HCT116 (cell line): ENCODE measurements at regions not wholly inside any gene's neighbourhood (a gene's known extent, or its start where the extent isn't known, plus 50 kb on each side); places are given as distances from the start of the nearest gene placed in this dataset.

Experiments
- ATAC-seq: fragments of 200-7000 bp; cut with Tn5 transposase; 2 replicates; pipeline ENCODE4 v1.9.1; 2020; ENCODE audit warnings: mild to moderate bottlenecking, moderate library complexity
- BruUV-seq: library from RNA; stranded (reverse); fragments of 400-500 nt; replicated peaks from 2 replicates; lab custom pipeline; 2021; lab: Mats Ljungman, UMichigan
- CTCF ChIA-PET: fragments of 300-600 bp; sonication (Branson Sonifier 250); formaldehyde crosslinking; loops from one replicate; lab custom pipeline; 2021; ENCODE audit warnings: antibody characterized with exemption; lab: Charles Lee
- POLR2A ChIA-PET: fragments of 300-600, 350-600 bp; sonication (Branson Sonifier 250); formaldehyde crosslinking; loops from one replicate; lab custom pipeline; 2021; ENCODE audit warnings: antibody characterized with exemption; lab: Charles Lee
- RAD21 ChIA-PET, 2 experiments: fragments of 300-600 bp; sonication (Branson Sonifier 250); formaldehyde crosslinking; loops; one replicate each; lab custom pipeline; 2023; ENCODE audit warnings: low total read pairs in 2 of 2; ENCODE audit not compliant: uncharacterized antibody in 2 of 2, unreplicated experiment in 2 of 2, low non-redundant PET in 1 of 2; lab: Charles Lee
- DNase-seq: peaks from one replicate; pipeline ENCODE4 v3.0.0-alpha.2; 2010; ENCODE audit warnings: low read depth, low spot score
- H2AFZ ChIP-seq: fragments of 200-600 bp; shearing (Covaris generic), sonication (generic); 2 replicates; pipeline ENCODE4 v1.6.1; 2017; ENCODE audit warnings: low read depth, mixed run types, mixed read lengths, antibody characterized with exemption, low read length; ENCODE audit not compliant: poor library complexity, severe bottlenecking
- H3K27ac ChIP-seq: 2 replicates; pipeline ENCODE4 v1.5.1; 2012; ENCODE audit warnings: low read depth, low read length
- H3K27me3 ChIP-seq: fragments of 200-600 bp; sonication (generic); 2 replicates; pipeline ENCODE4 v1.6.1; 2016; ENCODE audit warnings: mixed run types, low read length, mixed read lengths; ENCODE audit not compliant: insufficient read depth
- H3K36me3 ChIP-seq, 2 experiments: fragments of 200-500 bp in 1 of 2; fragments of 200-600 bp in 1 of 2; sonication (Bioruptor generic) in 1 of 2; sonication (generic) in 1 of 2; 2 replicates each; pipeline versions ENCODE4 v1.5.1 to v1.6.1; 2014 to 2016; ENCODE audit warnings: low read length in 2 of 2, inconsistent platforms in 1 of 2, mixed read lengths in 1 of 2, mixed run types in 1 of 2; ENCODE audit not compliant: insufficient read depth in 2 of 2, control insufficient read depth in 1 of 2
- H3K4me1 ChIP-seq, 2 experiments: fragments of 200-600 bp in 1 of 2; sonication (generic) in 1 of 2; 2 replicates each; pipeline versions ENCODE4 v1.5.1 to v1.6.1; 2012 to 2017; ENCODE audit warnings: low read length in 2 of 2, inconsistent platforms in 1 of 2, mild to moderate bottlenecking in 1 of 2, mixed read lengths in 1 of 2, mixed run types in 1 of 2, moderate library complexity in 1 of 2; ENCODE audit not compliant: insufficient read depth in 2 of 2, control insufficient read depth in 1 of 2
- H3K4me2 ChIP-seq: fragments of 200-600 bp; sonication (generic); 2 replicates; pipeline ENCODE4 v1.6.1; 2017; ENCODE audit warnings: mixed run types, low read length, mixed read lengths
- H3K4me3 ChIP-seq, 2 experiments: fragments of 200-600 bp in 1 of 2; sonication (generic) in 1 of 2; replicated peaks in 1 of 2; 2 replicates each; pipeline ENCODE4 v1.5.1; 2011 to 2016; ENCODE audit warnings: low read length in 2 of 2, control low read depth in 1 of 2, low read depth in 1 of 2, mild to moderate bottlenecking in 1 of 2, mixed read lengths in 1 of 2, mixed run types in 1 of 2
- H3K79me2 ChIP-seq: fragments of 200-600 bp; sonication (generic); 2 replicates; pipeline ENCODE4 v1.6.1; 2017; ENCODE audit warnings: mild to moderate bottlenecking, mixed run types, low read length, moderate library complexity, mixed read lengths; ENCODE audit not compliant: insufficient read depth
- H3K9ac ChIP-seq: fragments of 200-600 bp; sonication (generic); 2 replicates; pipeline ENCODE4 v1.6.1; 2016; ENCODE audit warnings: low read length, mixed read lengths
- H3K9me2 ChIP-seq: fragments of 200-600 bp; sonication (generic), shearing (Covaris generic); 2 replicates; pipeline ENCODE4 v1.6.1; 2017; ENCODE audit warnings: mixed run types, mild to moderate bottlenecking, moderate library complexity; ENCODE audit not compliant: insufficient read depth
- H3K9me3 ChIP-seq, 2 experiments: fragments of 200-500 bp in 1 of 2; fragments of 200-600 bp in 1 of 2; sonication (Bioruptor generic) in 1 of 2; sonication (generic) in 1 of 2; 2 replicates each; pipeline ENCODE4 v1.6.1; 2014 to 2017; ENCODE audit warnings: low read length in 2 of 2, mixed read lengths in 2 of 2, inconsistent platforms in 1 of 2, low read depth in 1 of 2, mild to moderate bottlenecking in 1 of 2, mixed run types in 1 of 2, moderate library complexity in 1 of 2; ENCODE audit not compliant: control insufficient read depth in 1 of 2, insufficient read depth in 1 of 2
- H4K20me1 ChIP-seq: fragments of 200-600 bp; sonication (generic), shearing (Covaris generic); 2 replicates; pipeline ENCODE4 v1.6.1; 2017; ENCODE audit warnings: mixed run types, mild to moderate bottlenecking, moderate library complexity; ENCODE audit not compliant: insufficient read depth
- CBX3 ChIP-seq: IDR thresholded peaks from 2 replicates; pipeline ENCODE4 v1.6.1; 2012; ENCODE audit warnings: low read depth
- ELF1 ChIP-seq: IDR thresholded peaks from 2 replicates; pipeline ENCODE4 v1.6.1; 2012; ENCODE audit warnings: low read depth, borderline replicate concordance
- EZH2phosphoT487 ChIP-seq: fragments of 200-600 bp; IDR thresholded peaks from 2 replicates; pipeline ENCODE4 v1.6.1; 2018; ENCODE audit warnings: antibody characterized with exemption, borderline replicate concordance
- FOSL1 ChIP-seq: IDR thresholded peaks from 2 replicates; pipeline ENCODE4 v1.6.1; 2012; ENCODE audit warnings: low read depth
- JUND ChIP-seq: IDR thresholded peaks from 2 replicates; pipeline ENCODE4 v1.6.1; 2012
- POLR2AphosphoS5 ChIP-seq: IDR thresholded peaks from 2 replicates; pipeline ENCODE4 v1.6.1; 2011; ENCODE audit warnings: mild to moderate bottlenecking, low read depth, low read length, moderate library complexity
- RAD21 ChIP-seq: IDR thresholded peaks from 2 replicates; pipeline ENCODE4 v1.6.1; 2012; ENCODE audit warnings: low read depth, mild to moderate bottlenecking
- SIN3A ChIP-seq: IDR thresholded peaks from 2 replicates; pipeline ENCODE4 v1.6.1; 2012; ENCODE audit warnings: low read depth
- YY1 ChIP-seq: IDR thresholded peaks from 2 replicates; pipeline ENCODE4 v1.6.1; 2011; ENCODE audit warnings: low read length, low read depth, moderate library complexity, mild to moderate bottlenecking; ENCODE audit not compliant: insufficient replicate concordance; ENCODE audit errors: extremely low read depth
- intact Hi-C: fragments of 100-400 bp; cut with micrococcal nuclease; formaldehyde crosslinking; loops from 2 replicates; pipeline ENCODE4 v1.10.0; 2022
- TF ChIP-seq, protein P1 (sequence below): IDR thresholded peaks from 2 replicates; pipeline ENCODE4 v1.6.1; 2012; ENCODE audit warnings: low read depth

DNA sequence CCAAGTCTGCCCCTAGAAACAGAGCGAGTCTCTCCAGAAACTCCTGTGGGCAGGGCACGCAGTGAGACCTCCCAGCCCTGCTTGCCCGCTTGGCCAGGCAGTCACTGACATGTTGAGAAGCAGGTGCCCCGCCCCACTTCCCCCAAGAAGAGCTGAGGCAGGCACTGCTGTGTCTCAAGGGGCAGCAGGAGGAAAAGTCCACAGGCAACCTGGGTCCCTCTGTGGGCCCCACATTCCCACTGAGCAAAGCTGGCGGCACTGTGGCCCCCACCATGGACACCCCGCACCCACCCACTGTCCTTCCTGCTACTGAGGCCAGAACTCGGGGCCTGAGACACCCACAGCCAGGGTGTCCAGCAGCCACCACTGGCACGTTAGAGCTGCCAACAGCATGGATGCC lies 137.3 kb upstream of the NKX1-1 start:
- Histone ChIP-seq H3K27me3 (no peaks in the 10 kb centered on the region), H3K4me1 (peaks cover 0 to 7% of the 10 kb centered on the region in 2 experiments; a peak in 1 of 4 replicates), H3K9ac (no peak overlapping the region), H3K36me3 (no peaks in the 10 kb centered on the region), H3K27ac (no peak overlapping the region), H3K9me2 (no peaks in the 10 kb centered on the region), H3K9me3 (no peaks in the 10 kb centered on the region), H3K79me2 (no peaks in the 10 kb centered on the region), H2AFZ (no peak overlapping the region), H3K4me3 (no peak overlapping the region), H3K4me2 (no peak overlapping the region), H4K20me1 (no peaks in the 10 kb centered on the region)
- POLR2A ChIA-PET, result no interaction called here
- intact Hi-C loops, result no loop called here
- CTCF ChIA-PET, result no interaction called here
- ATAC-seq, result no peak
- DNase-seq, result no peak
- RAD21 ChIA-PET, result no interaction called here
- no TSS peak for BruUV-seq
- TF ChIP-seq, protein P1, sequence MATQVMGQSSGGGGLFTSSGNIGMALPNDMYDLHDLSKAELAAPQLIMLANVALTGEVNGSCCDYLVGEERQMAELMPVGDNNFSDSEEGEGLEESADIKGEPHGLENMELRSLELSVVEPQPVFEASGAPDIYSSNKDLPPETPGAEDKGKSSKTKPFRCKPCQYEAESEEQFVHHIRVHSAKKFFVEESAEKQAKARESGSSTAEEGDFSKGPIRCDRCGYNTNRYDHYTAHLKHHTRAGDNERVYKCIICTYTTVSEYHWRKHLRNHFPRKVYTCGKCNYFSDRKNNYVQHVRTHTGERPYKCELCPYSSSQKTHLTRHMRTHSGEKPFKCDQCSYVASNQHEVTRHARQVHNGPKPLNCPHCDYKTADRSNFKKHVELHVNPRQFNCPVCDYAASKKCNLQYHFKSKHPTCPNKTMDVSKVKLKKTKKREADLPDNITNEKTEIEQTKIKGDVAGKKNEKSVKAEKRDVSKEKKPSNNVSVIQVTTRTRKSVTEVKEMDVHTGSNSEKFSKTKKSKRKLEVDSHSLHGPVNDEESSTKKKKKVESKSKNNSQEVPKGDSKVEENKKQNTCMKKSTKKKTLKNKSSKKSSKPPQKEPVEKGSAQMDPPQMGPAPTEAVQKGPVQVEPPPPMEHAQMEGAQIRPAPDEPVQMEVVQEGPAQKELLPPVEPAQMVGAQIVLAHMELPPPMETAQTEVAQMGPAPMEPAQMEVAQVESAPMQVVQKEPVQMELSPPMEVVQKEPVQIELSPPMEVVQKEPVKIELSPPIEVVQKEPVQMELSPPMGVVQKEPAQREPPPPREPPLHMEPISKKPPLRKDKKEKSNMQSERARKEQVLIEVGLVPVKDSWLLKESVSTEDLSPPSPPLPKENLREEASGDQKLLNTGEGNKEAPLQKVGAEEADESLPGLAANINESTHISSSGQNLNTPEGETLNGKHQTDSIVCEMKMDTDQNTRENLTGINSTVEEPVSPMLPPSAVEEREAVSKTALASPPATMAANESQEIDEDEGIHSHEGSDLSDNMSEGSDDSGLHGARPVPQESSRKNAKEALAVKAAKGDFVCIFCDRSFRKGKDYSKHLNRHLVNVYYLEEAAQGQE, result no peak
- no peak for TF ChIP-seq RAD21
- no peak for TF ChIP-seq FOSL1

DNA sequence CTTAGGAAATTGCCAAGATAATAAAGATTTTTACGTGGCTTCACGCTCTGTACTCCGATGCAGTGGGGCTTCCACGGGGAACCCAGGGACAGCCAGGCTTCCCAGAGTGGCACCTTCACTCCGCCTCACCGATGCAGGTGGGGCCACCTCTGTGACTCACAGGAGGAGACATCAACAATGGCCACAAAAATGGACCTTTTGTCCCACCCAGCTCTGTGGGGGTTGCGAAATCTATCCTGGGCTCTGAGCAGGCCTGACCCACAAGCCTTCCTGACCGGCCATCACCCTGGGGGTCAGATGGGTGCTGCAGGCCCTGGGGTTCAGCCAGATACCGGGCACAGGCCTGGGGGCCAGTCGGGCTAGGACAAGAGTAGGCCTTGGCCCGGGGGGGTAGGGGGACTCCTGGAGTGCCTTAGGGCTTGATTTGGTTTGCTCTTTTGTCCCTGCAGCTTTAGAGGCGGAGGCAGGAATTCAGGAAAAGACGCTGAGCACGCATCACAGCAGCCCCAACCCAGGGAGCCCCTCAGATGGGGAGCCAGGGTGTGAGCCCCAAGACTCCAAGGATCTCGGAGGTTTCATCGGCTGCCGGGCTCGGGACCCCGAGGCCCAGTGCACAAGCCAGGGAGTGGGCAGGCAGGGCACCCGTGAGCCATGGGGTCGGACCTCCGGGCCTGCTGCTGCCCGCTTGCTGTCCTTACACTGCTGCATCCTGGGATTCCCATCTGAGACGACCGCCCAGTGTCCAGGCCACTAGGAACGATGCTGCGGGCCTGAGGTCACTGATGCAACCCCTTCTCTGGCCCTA lies 136.5 kb upstream of the NKX1-1 start:
- H3K9ac ChIP-seq, result no peak overlapping the region
- H3K27ac ChIP-seq, result no peak overlapping the region
- H3K4me2 ChIP-seq, result no peak overlapping the region
- peaks cover 0 to 6% of the 10 kb centered on the region in 2 experiments; a peak in 1 of 4 replicates for H3K4me1 ChIP-seq
- ATAC-seq (no peak), DNase-seq (no peak)
- CTCF ChIA-PET, result no interaction called here
- H3K27me3 ChIP-seq, result no peaks in the 10 kb centered on the region
- POLR2A ChIA-PET, result no interaction called here
- BruUV-seq, result no TSS peak
- intact Hi-C loops, result no loop called here
- H3K79me2 ChIP-seq, result no peaks in the 10 kb centered on the region
- H3K9me2 ChIP-seq, result no peaks in the 10 kb centered on the region
- H3K4me3 ChIP-seq, result no peak overlapping the region
- RAD21 ChIA-PET, result no interaction called here
- no peaks in the 10 kb centered on the region for H3K36me3 ChIP-seq
- no peaks in the 10 kb centered on the region for H3K9me3 ChIP-seq
- no peak overlapping the region for H2AFZ ChIP-seq
- H4K20me1 ChIP-seq, result no peaks in the 10 kb centered on the region
- TF ChIP-seq SIN3A (no peak), CBX3 (no peak), RAD21 (no peak), ELF1 (no peak), EZH2phosphoT487 (no peak), POLR2AphosphoS5 (no peak), YY1 (no peak), FOSL1 (no peak), JUND (no peak)
- TF ChIP-seq, protein P1, result no peak
